Activated CD4-positive, CD25-positive, alpha-beta regulatory T cell treated with anti-CD3 and anti-CD28 coated beads, Interleukin-2, amount 50 U/mL, for 24 hours (primary cell): ENCODE measurements at regions not wholly inside any gene's neighbourhood (a gene's known extent, or its start where the extent isn't known, plus 50 kb on each side); places are given as distances from the start of the nearest gene placed in this dataset.
"Not testable (repeated sequence)": the region's sequence is repeated elsewhere in the genome, so short reads cannot be mapped to it uniquely, and the experiment has no call there.

Source experiments
- ATAC-seq, 2 donors: fragments of 150-1000 bp; cut with Tn5 transposase; one replicate each; pipeline ENCODE4 v1.10.0; 2021; ENCODE audit warnings: mild to moderate bottlenecking in 1 of 2, moderate library complexity in 1 of 2

DNA sequence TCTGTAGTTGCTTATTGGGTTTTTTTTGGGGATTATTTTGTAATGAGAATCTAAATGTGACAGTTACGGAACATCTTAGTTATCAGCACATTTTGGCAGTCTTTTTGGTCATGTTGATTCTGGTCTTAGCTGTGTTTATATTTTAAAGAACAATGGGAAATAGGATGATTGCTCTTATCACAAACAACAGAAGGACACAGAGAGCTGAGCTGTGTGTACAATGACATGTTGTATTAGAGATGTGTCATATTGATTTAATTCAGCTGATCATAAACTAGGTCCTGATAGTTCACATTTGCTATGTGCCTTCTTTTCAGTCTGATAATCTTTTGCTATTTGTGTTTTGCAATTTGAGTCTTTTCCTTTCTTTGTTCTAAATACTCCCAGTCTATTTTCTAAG lies 781.7 kb downstream of the TRHDE start:
- no peak for ATAC-seq

DNA sequence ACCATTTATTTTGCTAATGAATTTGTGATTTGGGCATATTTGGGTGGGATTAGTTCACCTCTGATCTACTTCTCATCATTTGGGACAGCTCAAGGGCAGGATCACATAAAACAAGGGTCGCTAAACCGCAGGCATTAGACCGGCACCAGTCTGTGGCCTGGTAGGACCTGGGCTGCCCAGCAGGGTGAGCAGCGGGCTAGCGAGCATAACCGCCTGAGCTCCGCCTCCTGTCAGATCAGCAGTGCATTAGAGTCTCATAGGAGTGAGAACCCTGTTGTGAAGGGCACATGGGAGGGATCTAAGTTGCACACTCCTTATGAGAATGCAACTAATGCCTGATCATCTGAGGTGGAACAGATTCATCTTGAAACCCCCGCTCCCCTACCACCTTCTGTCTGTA lies 785.3 kb downstream of the TRHDE start:
- ATAC-seq = no peak

DNA sequence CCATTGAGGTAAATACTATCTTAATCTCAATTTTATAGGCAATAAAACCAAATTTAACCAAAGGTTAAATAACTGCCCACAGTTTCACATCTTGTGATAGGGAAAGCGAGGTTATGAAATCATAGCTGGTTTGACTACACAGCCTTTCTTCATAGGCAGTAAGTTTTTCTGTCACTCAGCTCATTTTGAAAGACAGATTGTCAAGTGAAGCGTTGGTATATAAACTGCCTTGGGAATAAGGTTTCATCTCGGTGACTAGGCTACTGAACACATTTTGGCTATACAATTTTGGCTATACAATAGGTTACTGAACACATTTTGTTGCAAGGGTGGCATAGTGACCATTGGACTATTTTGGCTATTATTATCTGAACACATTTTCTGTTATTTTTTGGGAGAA lies 793.7 kb downstream of the TRHDE start:
- ATAC-seq = no peak

DNA sequence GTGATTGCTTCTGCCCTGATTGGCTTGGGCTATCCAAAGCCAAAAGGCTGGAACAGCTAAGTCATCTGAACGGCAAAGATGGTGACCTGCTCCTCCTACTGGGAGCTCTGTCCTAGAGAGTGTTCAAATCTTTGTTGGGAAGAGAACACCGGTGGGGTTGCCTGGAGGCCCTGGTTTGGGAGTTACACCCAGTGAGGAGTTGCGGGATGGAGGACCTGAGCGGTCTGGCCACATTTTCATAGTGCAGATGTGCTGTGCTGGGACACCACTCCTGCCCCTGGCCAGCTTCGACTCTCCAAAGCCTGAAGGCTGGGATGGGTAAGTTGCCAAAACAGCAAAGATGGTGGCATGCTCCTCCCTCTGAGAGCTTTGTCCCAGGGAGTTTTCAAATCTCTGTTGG lies 795.4 kb downstream of the TRHDE start:
- no peak for ATAC-seq

DNA sequence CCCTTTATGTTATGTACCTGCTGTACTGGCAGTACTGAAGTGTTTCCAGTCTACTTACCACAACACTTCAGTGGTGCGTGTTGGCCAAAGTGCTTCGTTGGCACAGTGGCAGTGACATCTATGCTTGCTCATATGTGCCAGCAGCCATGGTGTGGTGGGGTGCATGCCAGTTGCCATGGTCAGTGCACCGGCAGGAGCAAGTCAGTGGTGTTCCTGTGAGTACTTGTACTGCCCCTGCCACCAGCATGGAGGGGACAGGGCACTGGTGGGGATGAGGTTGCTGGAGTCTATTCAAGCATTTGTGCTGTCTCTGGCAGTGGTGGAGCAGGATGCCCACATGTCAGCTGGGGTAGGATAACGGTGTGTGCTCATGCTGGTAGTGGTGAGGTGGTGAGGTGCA lies 800.0 kb downstream of the TRHDE start:
- no peak for ATAC-seq

DNA sequence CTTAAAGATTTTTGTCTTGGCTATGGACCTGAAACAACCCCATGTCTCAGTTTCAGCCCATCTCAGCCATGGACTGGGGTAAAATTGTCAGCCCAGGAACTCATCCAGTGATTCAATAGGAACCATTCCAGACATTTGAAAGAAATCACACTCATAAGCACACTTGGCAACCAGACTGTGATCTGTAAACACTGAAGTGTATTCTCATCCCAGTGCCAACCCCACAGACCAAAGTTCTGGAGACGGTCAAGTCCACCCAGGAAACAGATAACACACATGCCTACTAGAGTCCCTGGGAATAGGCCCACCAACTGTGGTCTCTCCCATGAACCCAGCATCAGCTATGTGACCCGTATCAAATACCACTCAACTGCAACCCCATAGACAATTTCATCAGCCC lies 804.6 kb downstream of the TRHDE start:
- no peak for ATAC-seq

DNA sequence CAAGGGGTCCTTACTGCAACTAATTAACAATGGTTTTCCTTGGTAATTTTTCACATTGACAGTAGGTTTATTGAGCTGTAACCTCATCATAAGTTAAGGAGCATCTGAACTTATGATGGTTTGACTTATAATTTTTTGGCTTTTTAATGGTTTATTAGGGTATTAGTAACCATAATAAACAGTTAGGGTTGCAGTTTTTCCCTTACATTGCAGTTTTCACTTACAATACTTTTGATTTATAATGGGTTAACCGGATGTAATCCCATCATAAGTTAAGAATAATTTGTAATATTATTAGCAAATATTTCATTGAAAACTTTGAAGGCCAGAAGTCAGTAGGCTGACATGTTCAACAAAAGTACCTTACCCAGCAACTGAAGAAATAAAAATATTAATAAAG lies 811.6 kb downstream of the TRHDE start:
- ATAC-seq = no peak

DNA sequence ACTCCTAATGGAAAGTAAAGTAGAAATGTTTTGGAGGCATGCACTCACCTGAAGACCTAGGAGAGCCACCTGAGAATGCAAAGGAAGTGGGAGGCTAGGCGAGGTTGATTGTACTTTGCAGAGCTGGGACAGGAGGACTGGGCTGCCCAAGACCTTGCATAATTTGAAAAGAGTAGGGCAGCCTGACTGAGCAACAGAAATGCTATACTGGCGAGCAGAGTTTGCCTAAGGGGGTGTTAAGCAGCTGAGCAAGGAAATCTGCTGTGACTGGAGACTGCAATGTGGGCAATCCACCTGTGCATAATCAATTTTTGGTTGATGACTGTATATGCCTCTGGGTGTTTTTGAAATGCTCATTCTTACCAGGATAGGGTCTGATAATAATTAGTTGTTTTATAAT lies 834.1 kb downstream of the TRHDE start:
- no peak for ATAC-seq

DNA sequence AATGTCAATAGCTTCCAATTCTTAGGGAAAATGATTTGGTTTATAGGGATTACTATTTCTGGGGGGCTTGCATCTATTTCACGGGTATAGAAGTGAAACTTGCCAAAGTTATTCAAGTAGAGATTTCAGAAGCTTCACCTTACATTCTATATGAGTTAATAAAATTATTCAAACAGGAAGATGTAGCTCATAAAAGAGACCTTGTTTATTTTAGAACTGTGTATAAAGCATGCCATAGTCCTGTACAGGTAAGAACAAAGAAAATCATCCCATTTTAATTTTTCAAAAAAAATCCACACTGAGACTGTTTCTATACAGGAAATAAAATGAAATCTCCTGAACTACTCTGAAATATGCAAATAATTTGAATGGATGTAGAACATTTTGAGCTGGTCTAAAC lies 834.7 kb downstream of the TRHDE start:
- no peak for ATAC-seq

DNA sequence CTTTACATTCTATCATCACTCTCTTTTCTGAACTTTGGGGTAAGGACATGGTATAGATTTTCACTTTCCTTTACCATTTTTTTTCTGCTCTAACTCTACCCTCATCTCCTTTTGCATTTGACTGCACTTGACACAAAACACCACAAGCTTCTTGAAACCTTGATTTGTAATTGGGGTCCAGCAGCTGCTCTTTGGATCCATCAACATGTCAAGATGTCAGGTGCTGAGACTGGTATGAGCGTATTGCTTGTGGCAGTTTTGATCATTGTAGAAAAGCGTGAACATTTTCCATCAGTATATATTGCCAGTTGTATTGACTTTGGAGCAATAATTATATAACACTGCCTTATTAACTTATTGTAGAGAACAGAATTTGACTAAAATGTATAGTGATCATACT lies 838.6 kb downstream of the TRHDE start:
- no peak for ATAC-seq

DNA sequence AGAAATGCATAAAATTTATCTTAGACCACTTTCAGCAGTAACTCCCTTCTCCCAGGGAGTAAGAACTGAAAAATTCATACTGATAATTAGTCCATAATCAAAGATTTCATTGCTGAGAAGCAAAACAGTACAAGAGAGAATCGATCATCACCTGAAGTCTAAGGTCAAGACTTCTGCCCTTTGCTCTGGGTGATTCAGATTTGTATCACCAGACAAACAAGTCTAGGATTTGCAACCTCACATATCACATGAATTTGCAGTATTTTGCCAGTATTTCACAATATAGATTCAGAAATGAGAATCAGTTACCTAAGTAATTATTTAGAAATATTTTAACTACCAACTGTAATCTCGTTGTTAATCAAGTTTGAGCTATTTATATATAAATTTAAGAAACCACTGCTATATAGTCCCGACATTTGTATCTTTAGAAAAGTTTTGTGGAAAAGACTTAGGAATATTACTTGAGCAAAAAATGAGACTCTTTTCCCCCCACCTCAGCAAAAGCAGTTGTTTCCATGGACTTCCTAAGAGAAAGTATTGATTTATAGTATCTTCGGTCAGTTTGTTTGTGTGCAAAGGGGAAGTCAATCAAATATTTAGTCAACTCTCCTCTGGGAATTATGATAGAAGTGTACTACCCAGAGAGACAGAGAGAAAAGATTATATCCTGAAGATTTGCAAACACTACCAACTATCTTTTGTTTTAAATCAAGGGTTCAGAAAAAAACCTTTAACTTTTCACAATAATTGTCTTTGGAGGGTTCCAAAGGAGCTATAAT lies 840.1 kb downstream of the TRHDE start:
- no peak for ATAC-seq

DNA sequence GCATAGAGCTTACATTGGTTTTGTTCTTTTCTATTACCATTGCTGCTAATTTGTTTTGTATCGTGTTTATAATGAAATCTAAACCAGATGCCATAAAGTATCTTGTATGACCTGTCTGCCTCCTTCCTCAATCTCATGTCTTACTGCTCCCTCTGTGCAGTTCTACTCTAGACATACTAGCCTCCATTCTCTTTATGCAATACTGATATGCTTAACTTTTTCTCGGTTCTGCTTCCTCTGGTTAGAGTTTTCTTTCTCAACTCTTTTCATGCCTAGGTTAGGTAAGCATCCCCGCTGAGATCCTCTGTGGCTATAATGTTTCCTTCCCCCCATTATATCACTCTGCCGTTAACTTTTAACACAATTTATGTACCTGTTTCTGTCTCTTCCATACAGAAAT lies 852.3 kb downstream of the TRHDE start:
- ATAC-seq = no peak

DNA sequence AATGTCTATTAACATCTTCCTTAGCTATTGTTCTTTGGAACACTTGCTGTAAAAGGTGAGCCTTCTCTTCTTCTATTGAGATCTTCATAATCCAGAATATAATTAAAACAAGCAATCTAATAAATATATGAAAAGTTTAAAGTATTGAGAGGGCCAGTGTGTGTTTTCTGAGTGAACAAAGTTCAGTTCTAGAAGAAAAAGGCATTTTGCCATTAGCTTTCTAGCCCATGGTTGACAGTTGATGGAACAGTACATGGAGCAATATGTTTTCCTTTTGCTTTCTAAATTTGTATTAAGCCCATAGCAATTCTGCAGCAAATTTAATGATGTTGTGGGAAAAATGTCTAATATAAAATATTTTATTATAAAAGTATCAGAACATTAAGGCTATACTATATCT lies 853.0 kb downstream of the TRHDE start:
- ATAC-seq = no peak

DNA sequence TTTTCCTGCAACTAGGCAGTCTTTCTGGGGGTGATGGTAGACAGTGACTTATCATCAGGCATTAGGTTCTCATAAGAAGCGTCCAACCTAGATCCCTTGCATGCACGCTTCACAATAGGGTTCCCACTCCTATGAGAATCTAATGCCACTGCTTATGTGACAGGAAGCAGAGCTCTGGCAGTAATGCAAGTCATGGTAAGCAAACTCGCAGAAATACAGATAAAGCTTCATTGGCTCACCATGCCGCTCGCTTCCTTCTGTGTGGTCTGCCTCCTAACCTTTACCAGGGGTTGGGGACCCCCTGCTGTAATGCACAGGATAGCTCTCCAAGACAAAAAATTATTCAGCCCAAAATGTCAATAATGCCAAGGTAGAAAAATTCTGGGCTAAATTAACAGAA lies 864.2 kb downstream of the TRHDE start:
- ATAC-seq = no peak

DNA sequence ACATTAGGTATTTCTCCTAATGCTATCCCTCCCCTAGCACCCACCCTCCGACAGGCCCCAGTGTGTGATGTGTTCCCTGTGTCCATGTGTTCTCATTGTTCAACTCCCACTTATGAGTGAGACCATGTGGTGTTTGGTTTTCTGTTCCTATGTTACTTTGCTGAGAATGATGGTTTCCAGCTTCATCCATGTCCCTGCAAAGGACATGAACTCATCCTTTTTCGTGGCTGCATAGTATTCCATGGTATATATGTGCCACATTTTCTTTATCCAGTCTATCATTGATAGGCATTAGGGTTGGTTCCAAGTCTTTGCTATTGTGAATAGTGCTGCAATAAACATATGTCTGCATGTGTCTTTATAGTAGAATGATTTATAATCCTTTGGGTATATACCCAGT lies 867.5 kb downstream of the TRHDE start:
- ATAC-seq = not testable (repeated sequence)

DNA sequence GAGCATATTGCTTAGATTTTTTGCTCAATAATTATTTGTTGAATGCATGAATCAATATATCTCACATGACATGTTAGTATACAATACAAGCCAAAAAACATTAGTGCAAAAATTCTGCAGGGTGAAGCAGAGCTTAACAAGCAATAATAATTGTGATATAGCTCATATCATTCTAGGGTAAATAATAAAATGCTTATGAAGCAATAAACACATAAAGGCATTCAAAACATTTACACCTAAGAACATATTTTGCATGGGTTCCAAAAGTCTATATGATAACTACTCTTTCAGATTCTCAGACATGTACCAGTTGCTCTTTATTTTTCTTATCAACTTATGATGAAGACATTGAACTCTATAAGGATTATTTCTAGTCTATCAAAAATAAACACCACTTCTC lies 886.2 kb downstream of the TRHDE start:
- no peak for ATAC-seq

DNA sequence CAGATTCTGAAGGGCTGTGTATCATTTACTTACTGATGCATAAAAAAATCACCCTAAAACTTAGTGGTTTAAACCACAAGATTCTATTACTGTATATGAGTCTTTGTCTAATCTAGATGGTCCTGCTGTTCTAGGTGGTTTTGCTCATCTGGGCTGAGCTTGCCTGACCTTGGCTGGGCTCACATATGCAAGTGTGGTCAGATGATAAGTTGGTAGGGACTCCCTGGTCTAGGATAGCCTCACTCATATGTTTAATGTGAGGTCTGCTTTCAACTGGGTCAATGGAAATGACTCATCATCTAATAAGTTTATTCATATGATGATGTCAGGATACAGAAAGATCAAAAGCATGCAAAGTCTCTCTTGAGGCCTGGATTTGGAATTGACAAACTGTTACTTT lies 887.8 kb downstream of the TRHDE start:
- ATAC-seq = no peak

DNA sequence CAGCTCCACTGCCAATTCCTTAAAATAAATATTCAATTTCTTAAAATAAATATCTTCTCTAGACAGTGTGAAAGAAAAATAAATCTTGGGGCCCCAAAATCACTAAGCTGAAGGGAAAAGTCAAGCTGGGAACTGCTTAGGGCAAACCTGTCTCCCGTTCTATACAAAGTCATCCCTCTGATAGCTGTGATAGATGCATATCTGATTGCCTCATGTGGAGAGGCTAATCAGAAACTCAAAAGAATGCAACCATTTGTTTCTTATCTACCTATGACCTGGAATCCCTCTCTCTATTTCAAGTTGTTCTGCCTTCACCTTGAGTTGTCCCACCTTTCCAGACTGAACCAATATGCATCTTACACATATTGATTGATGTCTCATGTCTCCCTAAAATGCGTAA lies 889.8 kb downstream of the TRHDE start:
- ATAC-seq = no peak

DNA sequence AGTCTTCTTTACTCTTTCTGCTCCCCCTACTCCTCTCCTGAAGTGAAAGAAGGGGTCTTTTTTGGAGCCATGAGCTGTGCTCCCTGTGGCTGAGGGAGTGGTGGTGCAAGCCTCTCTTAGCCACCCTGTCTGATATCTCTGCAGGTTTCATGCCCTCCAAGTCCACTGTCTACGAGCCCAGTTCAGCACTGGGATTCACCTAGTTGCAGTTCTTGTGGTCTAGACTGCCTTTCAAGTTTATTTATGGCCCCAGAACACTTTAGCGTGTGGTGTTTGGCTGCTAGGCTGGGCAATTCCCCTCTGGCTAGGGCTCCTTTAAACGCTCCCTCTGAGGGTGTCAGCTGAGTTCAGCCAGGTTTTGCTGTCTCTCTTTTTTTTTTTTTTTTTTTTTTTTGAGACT lies 908.6 kb downstream of the TRHDE start:
- ATAC-seq = no peak

DNA sequence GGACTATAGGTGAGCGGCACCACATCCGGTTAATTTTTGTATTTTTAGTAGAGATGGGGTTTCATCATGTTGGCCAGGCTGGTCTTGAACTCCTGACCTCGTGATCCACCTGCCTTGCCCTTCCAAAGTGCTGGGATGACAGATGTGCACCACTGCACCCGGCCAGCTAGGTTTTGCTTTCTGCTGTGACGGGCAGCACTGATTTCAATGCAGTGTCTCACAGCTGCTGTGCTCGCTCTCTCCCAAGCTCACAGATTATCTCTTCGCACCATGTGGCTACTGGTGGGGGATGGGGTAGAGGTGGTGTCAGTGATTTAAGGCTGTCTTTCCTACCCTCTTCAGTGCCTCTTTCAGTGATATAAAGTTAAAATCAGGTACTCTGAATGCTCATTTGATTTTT lies 909.1 kb downstream of the TRHDE start:
- no peak for ATAC-seq

DNA sequence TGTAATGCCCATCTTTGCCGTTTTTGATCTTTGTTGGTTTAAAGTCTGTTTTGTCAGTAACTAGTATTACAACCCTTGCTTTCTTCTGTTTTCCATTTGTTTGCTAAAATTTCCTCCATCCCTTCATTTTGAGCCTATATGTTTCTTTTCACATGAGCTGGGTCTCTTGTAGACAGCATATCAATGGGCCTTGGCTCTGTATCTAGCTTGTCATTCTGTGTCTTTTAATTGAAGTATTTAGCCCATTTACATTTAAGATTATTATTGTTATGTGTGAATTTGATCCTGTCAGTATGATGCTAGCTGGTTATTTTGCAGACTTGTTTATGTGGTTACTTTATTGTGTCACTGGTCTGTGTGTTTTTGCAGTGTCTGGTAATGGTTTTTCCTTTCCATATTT lies 913.2 kb downstream of the TRHDE start:
- ATAC-seq = no peak

DNA sequence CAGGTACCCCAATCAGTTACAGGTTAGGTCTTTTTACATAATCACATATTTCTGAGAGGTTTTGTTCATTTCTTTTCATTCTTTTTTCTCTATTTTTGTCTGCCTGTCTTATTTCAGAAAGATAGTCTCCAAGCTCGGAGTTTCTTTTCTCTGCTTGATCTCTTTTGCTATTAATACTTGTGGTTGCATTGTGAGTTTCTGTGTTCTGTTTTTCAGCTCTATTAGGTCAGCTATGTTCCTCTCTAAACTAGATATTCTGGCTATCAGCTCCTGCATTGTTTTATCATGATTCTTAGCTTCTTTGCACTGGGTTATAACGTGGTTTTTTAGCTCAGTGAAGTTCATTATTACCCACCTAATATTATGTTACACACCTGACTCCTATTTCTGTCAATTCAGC lies 914.1 kb downstream of the TRHDE start:
- no peak for ATAC-seq

DNA sequence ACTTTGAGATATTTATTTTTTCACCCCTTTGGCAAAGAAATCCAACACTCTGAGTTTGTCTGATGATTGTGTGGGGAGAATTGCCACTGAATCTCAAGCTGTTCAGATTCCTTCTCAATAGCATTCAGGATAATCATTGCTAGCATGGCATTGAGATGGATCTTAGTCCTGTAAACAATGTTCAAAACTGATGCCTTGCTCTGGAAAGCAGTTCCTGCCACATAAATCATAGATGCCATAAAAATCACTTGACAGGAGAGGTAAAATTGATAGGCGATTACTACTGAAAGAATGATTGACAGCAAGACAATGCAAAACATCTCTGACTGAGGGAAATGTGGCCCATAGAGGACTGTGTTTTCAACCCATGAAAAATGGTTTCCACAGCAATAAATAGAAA lies 915.6 kb downstream of the TRHDE start:
- no peak for ATAC-seq

DNA sequence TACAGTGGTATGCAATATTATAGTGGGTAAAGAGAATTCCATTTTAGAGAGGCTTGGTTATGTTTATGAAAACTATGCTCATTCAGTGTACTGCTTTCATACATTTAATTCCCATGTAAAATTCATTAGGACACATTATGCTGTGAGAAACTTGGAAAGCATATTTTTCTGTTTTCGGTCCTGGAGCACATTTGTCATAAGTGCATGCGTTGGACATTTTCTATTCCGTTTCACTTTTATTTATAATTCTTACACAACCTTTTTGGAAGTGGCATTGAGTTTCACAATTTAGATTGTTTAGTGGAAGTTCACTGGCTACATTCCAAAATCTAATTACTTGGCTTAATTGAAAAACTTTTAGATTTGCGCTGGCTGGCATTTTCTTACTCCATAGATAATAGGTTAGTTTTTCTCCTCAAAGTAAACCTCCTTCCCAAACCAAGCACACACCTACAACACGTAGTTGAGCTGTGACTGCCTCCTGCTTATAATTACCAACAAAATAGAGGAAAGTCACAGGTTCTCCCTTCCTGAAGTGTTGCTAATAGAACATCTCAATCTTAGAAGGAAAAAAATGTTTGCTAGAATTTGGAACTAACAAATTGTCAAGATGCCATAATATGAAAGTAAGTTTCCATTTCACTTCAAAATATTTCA lies 938.5 kb downstream of the TRHDE start:
- ATAC-seq = no peak

DNA sequence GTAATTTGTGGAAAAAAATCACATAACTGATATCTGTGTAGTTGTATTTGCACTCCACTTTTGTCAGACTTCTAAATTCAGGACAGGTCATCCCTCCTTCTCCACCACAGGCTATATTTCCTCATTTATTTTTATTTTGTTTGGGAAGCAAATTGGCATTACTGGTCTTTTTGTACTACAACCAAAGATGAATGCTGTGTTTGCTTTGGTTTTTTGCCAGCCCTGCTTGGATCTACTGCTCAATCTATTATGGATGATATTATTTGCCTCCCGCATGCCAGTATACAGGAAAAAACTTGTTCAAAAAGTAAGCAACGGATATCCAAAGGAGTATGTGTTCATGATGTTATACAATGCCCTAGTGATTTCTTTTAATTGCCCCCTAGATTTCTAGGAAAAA lies 948.8 kb downstream of the TRHDE start:
- no peak for ATAC-seq
